Epithelial cell of esophagus (primary cell): ENCODE measurements at regions not wholly inside any gene's neighbourhood (a gene's known extent, or its start where the extent isn't known, plus 50 kb on each side); places are given as distances from the start of the nearest gene placed in this dataset.
"Not testable (repeated sequence)": the region's sequence is repeated elsewhere in the genome, so short reads cannot be mapped to it uniquely, and the experiment has no call there.

ENCODE experiments used
- DNase-seq: peaks from one replicate; pipeline ENCODE4 v3.0.0; 2010; ENCODE audit warnings: low read depth
- H3K4me3 ChIP-seq: 2 replicates; pipeline ENCODE4 v1.5.1; 2011; ENCODE audit warnings: mild to moderate bottlenecking, low read length, control low read depth
- CTCF ChIP-seq: IDR thresholded peaks from 2 replicates; pipeline ENCODE4 v1.5.1; 2011; ENCODE audit warnings: low read depth, mild to moderate bottlenecking, low read length, control low read depth, inconsistent platforms; ENCODE audit not compliant: insufficient read depth; ENCODE audit errors: missing control alignments

DNA sequence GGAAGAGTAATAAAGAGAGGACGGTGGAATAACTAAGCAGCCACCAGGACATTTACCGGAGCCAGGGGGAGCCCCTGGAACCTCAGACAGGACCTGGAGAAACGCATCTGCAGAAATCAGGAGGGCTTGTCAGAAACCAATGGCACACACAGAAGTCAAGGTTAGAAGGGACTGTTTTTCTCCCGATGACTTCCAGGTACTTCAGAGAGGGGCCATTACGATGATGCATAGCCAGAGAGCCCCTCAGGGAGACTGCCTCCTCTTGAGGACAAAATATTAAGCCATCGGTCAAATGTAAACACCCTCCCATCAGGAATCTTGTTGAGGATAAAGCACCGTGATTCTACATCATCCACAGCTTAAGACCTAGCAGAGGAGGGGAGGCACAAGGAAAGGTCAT lies 333.6 kb upstream of the CDH5 start:
- no peak for DNase-seq
- TF ChIP-seq CTCF, result no peak
- H3K4me3 ChIP-seq, result no peak overlapping the region

- no peak for DNase-seq
- TF ChIP-seq CTCF, result no peak
These were observed 336.5 kb upstream of the CDH5 start for GRCh38 chr16:66030036-66030435.

DNA sequence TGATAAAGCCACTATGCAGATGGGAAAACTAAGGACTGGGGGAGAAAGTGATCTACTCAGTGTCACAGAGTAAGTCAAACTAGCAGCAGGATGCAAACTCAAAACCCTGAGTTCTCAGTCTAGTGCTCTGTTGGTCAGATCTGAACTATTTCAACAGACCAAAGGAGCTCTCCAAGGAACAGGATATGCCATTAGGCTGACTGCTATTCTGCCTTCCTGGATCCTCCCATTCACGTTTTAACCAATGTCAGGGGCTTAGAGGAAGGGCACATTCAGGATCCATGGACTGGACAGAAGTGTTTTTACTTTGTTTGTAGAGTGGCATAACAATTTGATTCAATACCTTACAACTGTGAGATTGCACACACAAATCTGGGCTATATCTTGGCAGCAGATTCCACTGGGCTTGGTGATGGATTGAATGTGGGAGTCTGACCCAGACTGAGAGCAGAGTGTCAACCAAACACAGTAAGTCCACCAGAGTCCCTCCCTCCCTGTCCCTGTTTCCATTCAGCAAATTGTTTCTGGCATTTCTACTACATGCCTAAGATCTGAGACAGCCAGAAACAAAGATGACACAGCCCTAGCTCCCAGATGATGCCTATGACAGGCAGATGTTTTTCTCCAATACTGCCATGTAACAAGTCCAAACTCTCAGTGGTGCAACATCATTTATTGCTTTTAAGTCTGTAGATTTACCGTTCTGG lies 337.8 kb upstream of the CDH5 start:
- peak; percentile 67 for DNase-seq
- no peak for TF ChIP-seq CTCF
- no peak overlapping the region for H3K4me3 ChIP-seq

More at GRCh38 chr16:66030036-66030435, 336.5 kb upstream of the CDH5 start:
- H3K4me3 ChIP-seq, result no peak overlapping the region

GRCh38 chr16:66026787-66027330 lies 339.6 kb upstream of the CDH5 start:
- TF ChIP-seq CTCF, result no peak
- H3K4me3 ChIP-seq, result no peak overlapping the region
- DNase-seq, result no peak

DNA sequence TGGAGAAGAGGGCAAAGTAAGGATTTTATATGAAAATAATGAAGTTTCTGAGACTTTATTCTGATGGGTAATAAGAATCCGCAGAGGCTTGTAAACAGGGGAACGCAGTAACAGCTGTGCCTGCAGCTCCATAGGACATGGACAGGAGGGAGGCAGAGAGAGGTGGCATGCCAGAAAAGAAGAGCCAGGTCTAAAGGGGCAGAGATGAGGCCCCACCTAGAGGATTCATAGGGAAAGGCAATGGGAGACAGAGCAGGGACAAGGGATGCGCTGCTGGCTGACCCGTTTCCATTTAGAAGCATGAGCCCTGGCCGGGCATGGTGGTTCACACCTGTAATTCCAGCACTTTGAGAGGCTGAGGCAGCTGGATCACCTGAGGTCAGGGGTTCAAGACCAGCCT lies 340.3 kb upstream of the CDH5 start:
- DNase-seq, result peak; percentile 33
- H3K4me3 ChIP-seq, result no peak overlapping the region
- TF ChIP-seq CTCF, result peak; percentile 42

DNA sequence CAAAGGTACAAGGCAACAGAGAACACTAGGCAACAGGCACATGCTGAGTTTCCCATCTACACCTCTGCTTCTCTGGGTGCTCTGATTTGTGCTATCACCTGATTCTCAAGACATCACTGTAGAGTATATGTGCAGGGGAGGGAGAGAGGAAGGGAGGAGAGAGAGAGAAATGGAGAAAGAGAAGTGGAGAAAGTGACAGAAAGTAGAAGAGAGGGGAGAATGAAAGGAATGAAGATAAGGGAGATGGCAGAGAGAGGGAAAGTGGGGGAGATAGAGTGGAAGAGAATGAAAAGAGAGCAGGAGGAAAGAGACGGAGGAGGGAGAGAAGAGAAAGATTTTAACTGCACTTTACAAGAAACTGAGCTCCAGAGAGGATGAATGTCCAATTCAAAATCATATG lies 340.7 kb upstream of the CDH5 start:
- no peak for TF ChIP-seq CTCF
- no peak for DNase-seq
- H3K4me3 ChIP-seq, result no peak overlapping the region

DNA sequence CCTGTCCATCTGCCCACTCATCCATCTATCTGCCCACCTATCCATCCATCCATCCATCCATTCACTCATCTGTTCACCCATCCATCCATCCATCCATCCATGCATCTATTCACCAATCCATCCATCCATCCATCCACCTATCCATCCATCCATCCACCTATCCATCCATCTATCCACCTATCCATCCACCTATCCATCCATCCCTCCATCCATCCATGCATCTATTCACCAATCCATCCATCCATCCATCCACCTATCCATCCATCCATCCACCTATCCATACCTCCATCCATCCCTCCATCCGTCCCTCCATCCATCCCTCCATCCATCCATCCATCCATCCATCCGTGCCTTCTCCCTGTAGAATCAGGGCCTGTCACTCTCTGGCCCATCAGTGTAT lies 341.9 kb upstream of the CDH5 start:
- DNase-seq, H3K4me3 ChIP-seq: not testable (repeated sequence)
